SU-DHL-6 (cell line): ENCODE measurements at regions not wholly inside any gene's neighbourhood (a gene's known extent, or its start where the extent isn't known, plus 50 kb on each side); places are given as distances from the start of the nearest gene placed in this dataset.

ENCODE experiments used
- EZH2phosphoT487 ChIP-seq: fragments of 200-600 bp; sonication (generic), shearing (Covaris generic); conservative IDR thresholded peaks from 2 replicates; pipeline ENCODE4 v1.6.1; 2018; ENCODE audit warnings: mild to moderate bottlenecking, antibody characterized with exemption, low read length, moderate library complexity, mixed read lengths
- TF ChIP-seq, protein P1 (sequence below): fragments of 200-600 bp; sonication (generic); IDR thresholded peaks from one replicate; pipeline ENCODE4 v1.5.1; 2017; ENCODE audit warnings: antibody characterized with exemption, mild to moderate bottlenecking, low read length, moderate library complexity; ENCODE audit not compliant: insufficient read depth, poor library complexity, severe bottlenecking

GRCh38 chr4:34200535-34200934, 2043.8 kb downstream of the ARAP2 start:
- TF ChIP-seq, protein P1, sequence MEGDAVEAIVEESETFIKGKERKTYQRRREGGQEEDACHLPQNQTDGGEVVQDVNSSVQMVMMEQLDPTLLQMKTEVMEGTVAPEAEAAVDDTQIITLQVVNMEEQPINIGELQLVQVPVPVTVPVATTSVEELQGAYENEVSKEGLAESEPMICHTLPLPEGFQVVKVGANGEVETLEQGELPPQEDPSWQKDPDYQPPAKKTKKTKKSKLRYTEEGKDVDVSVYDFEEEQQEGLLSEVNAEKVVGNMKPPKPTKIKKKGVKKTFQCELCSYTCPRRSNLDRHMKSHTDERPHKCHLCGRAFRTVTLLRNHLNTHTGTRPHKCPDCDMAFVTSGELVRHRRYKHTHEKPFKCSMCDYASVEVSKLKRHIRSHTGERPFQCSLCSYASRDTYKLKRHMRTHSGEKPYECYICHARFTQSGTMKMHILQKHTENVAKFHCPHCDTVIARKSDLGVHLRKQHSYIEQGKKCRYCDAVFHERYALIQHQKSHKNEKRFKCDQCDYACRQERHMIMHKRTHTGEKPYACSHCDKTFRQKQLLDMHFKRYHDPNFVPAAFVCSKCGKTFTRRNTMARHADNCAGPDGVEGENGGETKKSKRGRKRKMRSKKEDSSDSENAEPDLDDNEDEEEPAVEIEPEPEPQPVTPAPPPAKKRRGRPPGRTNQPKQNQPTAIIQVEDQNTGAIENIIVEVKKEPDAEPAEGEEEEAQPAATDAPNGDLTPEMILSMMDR: no peak
- no peak for TF ChIP-seq EZH2phosphoT487
